Osteocyte (in vitro differentiated cells): ENCODE measurements at regions not wholly inside any gene's neighbourhood (a gene's known extent, or its start where the extent isn't known, plus 50 kb on each side); places are given as distances from the start of the nearest gene placed in this dataset.

Source experiments
- DNase-seq: peaks from one replicate; pipeline ENCODE4 v3.0.0; 2021; ENCODE audit warnings: mixed read lengths; ENCODE audit not compliant: unreplicated experiment; ENCODE audit errors: extremely low spot score
- H3K27ac Mint-ChIP-seq: one replicate; pipeline ENCODE4 v1.8.0; 2021; ENCODE audit warnings: mild to moderate bottlenecking, mixed read lengths; ENCODE audit not compliant: unreplicated experiment
- H3K27me3 Mint-ChIP-seq: one replicate; pipeline ENCODE4 v1.8.0; 2021; ENCODE audit warnings: mixed read lengths; ENCODE audit not compliant: unreplicated experiment
- H3K36me3 Mint-ChIP-seq: one replicate; pipeline ENCODE4 v1.8.0; 2021; ENCODE audit warnings: mixed read lengths; ENCODE audit not compliant: unreplicated experiment
- H3K4me1 Mint-ChIP-seq: one replicate; pipeline ENCODE4 v1.8.0; 2021; ENCODE audit warnings: mixed read lengths; ENCODE audit not compliant: unreplicated experiment
- H3K4me3 Mint-ChIP-seq: one replicate; pipeline ENCODE4 v1.8.0; 2021; ENCODE audit warnings: mild to moderate bottlenecking, moderate library complexity, mixed read lengths; ENCODE audit not compliant: unreplicated experiment
- H3K9me3 Mint-ChIP-seq: one replicate; pipeline ENCODE4 v1.8.0; 2021; ENCODE audit warnings: mixed read lengths; ENCODE audit not compliant: unreplicated experiment
- CTCF ChIP-seq: fragments of 200-600 bp; sonication (generic); IDR thresholded peaks from 2 replicates; pipeline ENCODE4 v1.5.0; 2021; ENCODE audit warnings: antibody characterized with exemption, mild to moderate bottlenecking, moderate library complexity

GRCh38 chr1:87204441-87204840 is 124.2 kb upstream of the LMO4 start:
- Mint-ChIP-seq H3K4me3 (no peak overlapping the region), H3K27me3 (no peaks in the 10 kb centered on the region), H3K4me1 (no peaks in the 10 kb centered on the region), H3K27ac (no peak overlapping the region), H3K9me3 (no peaks in the 10 kb centered on the region), H3K36me3 (no peaks in the 10 kb centered on the region)
- DNase-seq, result no peak
- TF ChIP-seq CTCF, result no peak

- no peaks in the 10 kb centered on the region for H3K4me1 Mint-ChIP-seq
- no peaks in the 10 kb centered on the region for H3K27me3 Mint-ChIP-seq
- no peak overlapping the region for H3K4me3 Mint-ChIP-seq
- no peak for TF ChIP-seq CTCF
- DNase-seq, result no peak
- no peaks in the 10 kb centered on the region for H3K9me3 Mint-ChIP-seq
- H3K27ac Mint-ChIP-seq, result no peak overlapping the region
- no peaks in the 10 kb centered on the region for H3K36me3 Mint-ChIP-seq
These were observed 123.8 kb upstream of the LMO4 start for GRCh38 chr1:87204921-87205320.

- Mint-ChIP-seq H3K4me3 (no peak overlapping the region), H3K27ac (no peak overlapping the region)
- DNase-seq, result no peak
These were observed 122.4 kb upstream of the LMO4 start for GRCh38 chr1:87206044-87206831.

GRCh38 chr1:87208080-87208479 is 120.6 kb upstream of the LMO4 start:
- Mint-ChIP-seq H3K4me1 (no peaks in the 10 kb centered on the region), H3K27ac (no peak overlapping the region), H3K9me3 (no peaks in the 10 kb centered on the region), H3K4me3 (no peak overlapping the region), H3K36me3 (no peaks in the 10 kb centered on the region), H3K27me3 (no peaks in the 10 kb centered on the region)
- DNase-seq, result no peak
- TF ChIP-seq CTCF, result no peak

More at GRCh38 chr1:87206044-87206831, 122.4 kb upstream of the LMO4 start:
- Mint-ChIP-seq H3K9me3 (no peaks in the 10 kb centered on the region), H3K4me1 (no peaks in the 10 kb centered on the region), H3K36me3 (no peaks in the 10 kb centered on the region), H3K27me3 (no peaks in the 10 kb centered on the region)
- no peak for TF ChIP-seq CTCF

GRCh38 chr1:87208931-87209330 is 119.7 kb upstream of the LMO4 start:
- H3K4me1 Mint-ChIP-seq, result no peaks in the 10 kb centered on the region
- no peaks in the 10 kb centered on the region for H3K36me3 Mint-ChIP-seq
- no peak overlapping the region for H3K27ac Mint-ChIP-seq
- H3K27me3 Mint-ChIP-seq, result no peaks in the 10 kb centered on the region
- no peaks in the 10 kb centered on the region for H3K9me3 Mint-ChIP-seq
- no peak for TF ChIP-seq CTCF
- DNase-seq, result no peak
- H3K4me3 Mint-ChIP-seq, result no peak overlapping the region
